Urinary bladder (tissue), 3 donors: ENCODE measurements at regions not wholly inside any gene's neighbourhood (a gene's known extent, or its start where the extent isn't known, plus 50 kb on each side); places are given as distances from the start of the nearest gene placed in this dataset.

Experiments used
- DNase-seq: peaks from one replicate; pipeline ENCODE4 v3.0.0-alpha.2; 2015; ENCODE audit errors: extremely low spot score
- H3K27ac ChIP-seq: one replicate; pipeline ENCODE4 v1.5.1; 2013; ENCODE audit warnings: low read depth, mild to moderate bottlenecking, moderate library complexity
- H3K36me3 ChIP-seq: one replicate; pipeline ENCODE4 v1.6.1; 2013; ENCODE audit warnings: mild to moderate bottlenecking, moderate library complexity; ENCODE audit not compliant: insufficient read depth
- H3K4me1 ChIP-seq: one replicate; pipeline ENCODE4 v1.6.1; 2013; ENCODE audit warnings: mild to moderate bottlenecking, moderate library complexity; ENCODE audit not compliant: insufficient read depth
- H3K4me3 ChIP-seq: one replicate; pipeline ENCODE4 v1.5.1; 2013; ENCODE audit warnings: low read depth, low read length
- WGBS: extraction: QIAGEN DNeasy Blood & Tissue Kit; methylation state at CpG from one replicate; pipeline ENCODE4 v1.1.7; 2013; 5-methylcytosine and 5-hydroxymethylcytosine counted together
- donor health status: healthy with polysubstance abuse.
- donor health status: healthy.

GRCh38 chr21:27691516-27691915 lies 724.6 kb upstream of the ADAMTS5 start:
- H3K4me1 ChIP-seq = no peaks in the 10 kb centered on the region
- WGBS = 47% methylated on average over 1 of the region's 1 CpG

GRCh38 chr21:27691006-27691405 lies 724.1 kb upstream of the ADAMTS5 start:
- H3K36me3 ChIP-seq = no peaks in the 10 kb centered on the region
- no peak overlapping the region for H3K27ac ChIP-seq
- 65% methylated on average over 1 of the region's 1 CpG for WGBS
- no peak overlapping the region for H3K4me3 ChIP-seq
- DNase-seq = no peak
- no peaks in the 10 kb centered on the region for H3K4me1 ChIP-seq

More at GRCh38 chr21:27691516-27691915, 724.6 kb upstream of the ADAMTS5 start:
- H3K27ac ChIP-seq = no peak overlapping the region
- no peak for DNase-seq
- H3K4me3 ChIP-seq = no peak overlapping the region
- no peaks in the 10 kb centered on the region for H3K36me3 ChIP-seq

GRCh38 chr21:27690426-27690825 lies 723.5 kb upstream of the ADAMTS5 start:
- WGBS = 41% methylated on average over 4 of the region's 4 CpGs
- DNase-seq = no peak

GRCh38 chr21:27688773-27689172 lies 721.9 kb upstream of the ADAMTS5 start:
- no peak for DNase-seq
- no peak overlapping the region for H3K4me3 ChIP-seq
- no peaks in the 10 kb centered on the region for H3K36me3 ChIP-seq
- H3K4me1 ChIP-seq = no peaks in the 10 kb centered on the region
- H3K27ac ChIP-seq = no peak overlapping the region

More at GRCh38 chr21:27690426-27690825, 723.5 kb upstream of the ADAMTS5 start:
- H3K4me1 ChIP-seq = no peaks in the 10 kb centered on the region
- H3K4me3 ChIP-seq = no peak overlapping the region
- H3K36me3 ChIP-seq = no peaks in the 10 kb centered on the region
- H3K27ac ChIP-seq = no peak overlapping the region

GRCh38 chr21:27683292-27683691 lies 716.4 kb upstream of the ADAMTS5 start:
- 80% methylated on average over 2 of the region's 2 CpGs for WGBS
- no peak overlapping the region for H3K4me3 ChIP-seq
- H3K4me1 ChIP-seq = no peaks in the 10 kb centered on the region
- DNase-seq = no peak
- H3K27ac ChIP-seq = no peak overlapping the region
- no peaks in the 10 kb centered on the region for H3K36me3 ChIP-seq

- DNase-seq = no peak
- Histone ChIP-seq H3K4me1 (no peaks in the 10 kb centered on the region), H3K27ac (no peak overlapping the region), H3K36me3 (no peaks in the 10 kb centered on the region), H3K4me3 (no peak overlapping the region)
- WGBS = 69% methylated on average over 2 of the region's 2 CpGs
These were observed 715.0 kb upstream of the ADAMTS5 start for GRCh38 chr21:27681841-27682240.

- no peak for DNase-seq
- Histone ChIP-seq H3K4me1 (no peaks in the 10 kb centered on the region), H3K4me3 (no peak overlapping the region), H3K27ac (no peak overlapping the region), H3K36me3 (no peaks in the 10 kb centered on the region)
These were observed 714.1 kb upstream of the ADAMTS5 start for GRCh38 chr21:27681038-27681437.

- no peaks in the 10 kb centered on the region for H3K4me1 ChIP-seq
- H3K27ac ChIP-seq = no peak overlapping the region
- no peak overlapping the region for H3K4me3 ChIP-seq
- DNase-seq = no peak
- no peaks in the 10 kb centered on the region for H3K36me3 ChIP-seq
These were observed 713.3 kb upstream of the ADAMTS5 start for GRCh38 chr21:27680181-27680580.

GRCh38 chr21:27678511-27678910 lies 711.6 kb upstream of the ADAMTS5 start:
- DNase-seq = no peak
- Histone ChIP-seq H3K4me1 (no peaks in the 10 kb centered on the region), H3K4me3 (no peak overlapping the region), H3K36me3 (no peaks in the 10 kb centered on the region), H3K27ac (no peak overlapping the region)
- WGBS = 93% methylated on average over 2 of the region's 2 CpGs

GRCh38 chr21:27677546-27677945 lies 710.7 kb upstream of the ADAMTS5 start:
- no peaks in the 10 kb centered on the region for H3K4me1 ChIP-seq
- WGBS = 24% methylated on average over 2 of the region's 2 CpGs
- no peak for DNase-seq
- no peaks in the 10 kb centered on the region for H3K36me3 ChIP-seq
- no peak overlapping the region for H3K4me3 ChIP-seq
- H3K27ac ChIP-seq = no peak overlapping the region

GRCh38 chr21:27675306-27675705 lies 708.4 kb upstream of the ADAMTS5 start:
- 87% methylated on average over 4 of the region's 4 CpGs for WGBS
- Histone ChIP-seq H3K27ac (no peak overlapping the region), H3K4me3 (no peak overlapping the region), H3K4me1 (no peaks in the 10 kb centered on the region), H3K36me3 (no peaks in the 10 kb centered on the region)
- DNase-seq = no peak

GRCh38 chr21:27674041-27674615 lies 707.2 kb upstream of the ADAMTS5 start:
- Histone ChIP-seq H3K27ac (no peak overlapping the region), H3K4me3 (no peak overlapping the region), H3K36me3 (no peaks in the 10 kb centered on the region), H3K4me1 (no peaks in the 10 kb centered on the region)
- 79% methylated on average over 4 of the region's 4 CpGs for WGBS
- DNase-seq = no peak

GRCh38 chr21:27673581-27673980 lies 706.7 kb upstream of the ADAMTS5 start:
- Histone ChIP-seq H3K4me3 (no peak overlapping the region), H3K4me1 (no peaks in the 10 kb centered on the region), H3K27ac (no peak overlapping the region), H3K36me3 (no peaks in the 10 kb centered on the region)
- DNase-seq = no peak

GRCh38 chr21:27671207-27671606 lies 704.3 kb upstream of the ADAMTS5 start:
- 77% methylated on average over 1 of the region's 1 CpG for WGBS
- no peak for DNase-seq
- H3K4me1 ChIP-seq = no peaks in the 10 kb centered on the region
- no peaks in the 10 kb centered on the region for H3K36me3 ChIP-seq
- no peak overlapping the region for H3K4me3 ChIP-seq
- no peak overlapping the region for H3K27ac ChIP-seq

GRCh38 chr21:27653481-27653880 lies 686.6 kb upstream of the ADAMTS5 start:
- Histone ChIP-seq H3K4me1 (no peaks in the 10 kb centered on the region), H3K4me3 (no peak overlapping the region), H3K27ac (no peak overlapping the region), H3K36me3 (no peaks in the 10 kb centered on the region)
- 93% methylated on average over 2 of the region's 2 CpGs for WGBS
- no peak for DNase-seq
